IPS-NIHi7 (cell line): ENCODE measurements at regions not wholly inside any gene's neighbourhood (a gene's known extent, or its start where the extent isn't known, plus 50 kb on each side); places are given as distances from the start of the nearest gene placed in this dataset.
"Not testable (repeated sequence)": the region's sequence is repeated elsewhere in the genome, so short reads cannot be mapped to it uniquely, and the experiment has no call there.

ENCODE experiments used
- DNase-seq: peaks from one replicate; pipeline ENCODE4 v3.0.0; 2012; ENCODE audit warnings: mixed read lengths; ENCODE audit errors: extremely low spot score

GRCh38 chrX:16320765-16321355, 153.6 kb downstream of the MAGEB17 start:
- DNase-seq: no peak

- no peak for DNase-seq
Observed at GRCh38 chrX:16333453-16333852, 166.2 kb downstream of the MAGEB17 start.

GRCh38 chrX:16335181-16335580, 167.9 kb downstream of the MAGEB17 start:
- DNase-seq: no peak

GRCh38 chrX:16347968-16348670, 180.8 kb downstream of the MAGEB17 start:
- DNase-seq: no peak

GRCh38 chrX:16357902-16358301, 190.6 kb downstream of the MAGEB17 start:
- no peak for DNase-seq

- DNase-seq: not testable (repeated sequence)
Observed at GRCh38 chrX:16360056-16360455, 192.8 kb downstream of the MAGEB17 start.

GRCh38 chrX:16368696-16369095, 201.4 kb downstream of the MAGEB17 start:
- DNase-seq: no peak

GRCh38 chrX:16376056-16376455, 208.8 kb downstream of the MAGEB17 start:
- DNase-seq: no peak

GRCh38 chrX:16386126-16386525, 218.8 kb downstream of the MAGEB17 start:
- DNase-seq: no peak

- DNase-seq: no peak
Observed at GRCh38 chrX:16392597-16392996, 225.3 kb downstream of the MAGEB17 start.

- no peak for DNase-seq
Observed at GRCh38 chrX:16394290-16394689, 227.0 kb downstream of the MAGEB17 start.

GRCh38 chrX:16403808-16404207, 236.5 kb downstream of the MAGEB17 start:
- DNase-seq: no peak

- DNase-seq: no peak
Observed at GRCh38 chrX:16416588-16416987, 233.4 kb upstream of the S100G start.

GRCh38 chrX:16418650-16419049, 231.3 kb upstream of the S100G start:
- no peak for DNase-seq

GRCh38 chrX:16427668-16428067, 222.3 kb upstream of the S100G start:
- DNase-seq: no peak

- DNase-seq: no peak
Observed at GRCh38 chrX:16429406-16429805, 220.6 kb upstream of the S100G start.

- no peak for DNase-seq
Observed at GRCh38 chrX:16431266-16431665, 218.7 kb upstream of the S100G start.

GRCh38 chrX:16433021-16433420, 216.9 kb upstream of the S100G start:
- DNase-seq: no peak

- DNase-seq: no peak
Observed at GRCh38 chrX:16435399-16435986, 214.5 kb upstream of the S100G start.

GRCh38 chrX:16436348-16437188, 213.4 kb upstream of the S100G start:
- peak; percentile 81 for DNase-seq

- no peak for DNase-seq
Observed at GRCh38 chrX:16440446-16440845, 209.5 kb upstream of the S100G start.

GRCh38 chrX:16444353-16444752, 205.6 kb upstream of the S100G start:
- DNase-seq: no peak
